ENCODE measurements at regions not wholly inside any gene's neighbourhood (a gene's known extent, or its start where the extent isn't known, plus 50 kb on each side); places are given as distances from the start of the nearest gene placed in this dataset.
"Not testable (repeated sequence)": the region's sequence is repeated elsewhere in the genome, so short reads cannot be mapped to it uniquely, and the experiment has no call there.

GRCh38 chr3:95312650-95313049, 1249.8 kb downstream of the NSUN3 start:
- DNase-seq, result no peak

GRCh38 chr3:95319921-95320494, 1257.1 kb downstream of the NSUN3 start:
- no peak for DNase-seq

GRCh38 chr3:95327478-95327877, 1264.6 kb downstream of the NSUN3 start:
- DNase-seq, result no peak

- DNase-seq, result no peak
Observed at GRCh38 chr3:95333826-95334225, 1271.0 kb downstream of the NSUN3 start.

DNA sequence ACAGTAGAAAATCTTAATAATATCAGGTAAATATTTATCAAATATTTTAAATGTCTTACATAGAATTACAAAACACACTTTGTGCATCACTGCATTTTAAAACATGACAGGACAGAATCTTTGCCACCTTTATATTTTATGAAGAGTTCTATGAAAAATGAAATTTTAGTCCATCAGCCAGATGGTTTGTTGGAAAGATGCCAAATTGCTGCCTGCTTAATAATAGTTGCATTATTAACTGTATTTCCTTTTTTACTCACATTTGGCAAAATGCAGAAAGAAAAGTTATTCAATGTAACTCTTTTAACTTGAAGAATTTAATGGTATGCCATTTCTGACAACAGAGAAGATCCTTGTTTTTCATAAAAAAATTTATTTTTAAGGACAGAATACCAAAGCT, 1271.6 kb downstream of the NSUN3 start:
- no peak for DNase-seq

- no peak for DNase-seq
Observed at GRCh38 chr3:95335517-95335916, 1272.7 kb downstream of the NSUN3 start.

- no peak for DNase-seq
Observed at GRCh38 chr3:95338446-95338845, 1275.6 kb downstream of the NSUN3 start.

- DNase-seq, result no peak
Observed at GRCh38 chr3:95341314-95341713, 1278.5 kb downstream of the NSUN3 start.

GRCh38 chr3:95343228-95343627, 1280.4 kb downstream of the NSUN3 start:
- DNase-seq, result no peak

- DNase-seq, result no peak
Observed at GRCh38 chr3:95343767-95344166, 1280.9 kb downstream of the NSUN3 start.

- DNase-seq, result not testable (repeated sequence)
Observed at GRCh38 chr3:95347936-95348335, 1285.1 kb downstream of the NSUN3 start.

DNA sequence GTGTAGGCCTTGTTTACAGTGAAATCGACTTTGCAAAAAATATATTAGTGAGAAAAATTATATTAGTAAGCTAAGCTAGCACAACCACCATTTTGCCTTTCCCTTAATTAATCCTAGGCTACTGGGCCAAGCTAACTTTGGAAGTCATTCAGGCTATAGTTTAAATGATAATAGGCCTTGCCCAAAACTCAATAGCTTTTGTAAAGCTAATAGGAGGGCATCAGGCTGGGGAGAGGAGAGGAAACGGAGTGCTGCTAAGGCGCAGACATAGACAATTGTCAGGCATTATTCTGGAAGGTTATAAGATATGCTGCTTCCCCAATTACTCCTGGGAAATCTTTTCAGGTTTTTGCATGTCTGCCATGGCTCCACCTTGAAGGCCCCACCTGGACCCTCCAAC, 1286.0 kb downstream of the NSUN3 start:
- no peak for DNase-seq

DNA sequence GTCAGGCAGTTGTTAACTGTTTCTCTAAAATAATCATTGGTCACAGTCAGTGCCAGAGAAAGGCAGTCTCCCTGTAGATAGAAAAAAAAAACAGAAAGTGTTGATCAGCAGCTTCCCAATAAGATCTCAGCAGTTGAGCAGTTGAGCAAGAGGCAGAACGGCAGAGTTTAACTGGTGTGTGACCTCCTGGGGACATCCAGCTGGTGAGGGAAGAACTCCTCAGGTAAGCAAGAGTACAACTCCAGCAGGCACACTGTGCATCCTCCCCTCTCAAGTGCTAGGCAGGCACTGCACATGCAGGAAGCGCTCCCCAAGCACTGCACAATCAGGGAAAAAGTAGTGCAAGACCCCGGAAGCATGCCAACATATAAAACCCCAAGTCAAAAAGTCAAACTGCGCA, 1287.2 kb downstream of the NSUN3 start:
- no peak for DNase-seq

DNA sequence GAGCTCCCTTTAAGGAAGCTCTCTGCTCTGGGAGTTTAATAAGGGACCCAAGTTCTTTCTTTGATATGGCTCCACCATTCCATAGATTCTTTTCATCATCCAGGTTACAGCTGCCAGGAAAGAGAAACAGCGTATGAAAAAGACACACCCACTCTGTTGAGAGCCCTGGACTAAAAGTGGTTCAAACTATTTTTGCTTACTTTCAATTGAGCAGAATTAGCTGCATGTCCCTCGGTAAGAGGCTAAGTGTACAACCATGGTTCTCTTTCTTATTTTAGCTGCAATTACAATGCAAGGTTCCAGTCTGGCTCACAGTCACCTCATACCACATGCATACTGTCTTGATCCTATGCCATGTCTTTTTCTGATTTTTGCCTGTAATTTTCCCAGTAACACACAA, 1288.3 kb downstream of the NSUN3 start:
- no peak for DNase-seq

- no peak for DNase-seq
Observed at GRCh38 chr3:95352471-95352870, 1289.6 kb downstream of the NSUN3 start.

DNA sequence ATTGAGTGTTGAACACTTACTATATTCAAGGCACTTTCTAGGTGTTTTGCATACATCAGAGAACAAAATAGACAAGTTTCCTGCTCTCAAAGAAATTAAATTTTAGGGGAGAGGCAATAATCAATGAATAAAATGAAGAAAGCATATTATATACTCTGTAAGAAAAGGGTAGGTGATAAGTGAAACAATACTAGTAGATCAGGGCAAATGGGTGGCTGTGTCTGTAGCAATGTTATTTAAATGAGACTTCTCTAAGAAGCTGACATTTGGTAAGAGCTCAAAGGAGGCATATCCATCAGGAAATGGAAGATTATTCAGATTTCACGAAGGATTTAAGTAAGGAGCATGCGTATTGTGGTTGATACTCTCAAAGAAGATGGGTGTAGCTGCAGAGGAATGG, 1291.6 kb downstream of the NSUN3 start:
- DNase-seq, result no peak

GRCh38 chr3:95356764-95357501, 1294.1 kb downstream of the NSUN3 start:
- DNase-seq, result no peak

DNA sequence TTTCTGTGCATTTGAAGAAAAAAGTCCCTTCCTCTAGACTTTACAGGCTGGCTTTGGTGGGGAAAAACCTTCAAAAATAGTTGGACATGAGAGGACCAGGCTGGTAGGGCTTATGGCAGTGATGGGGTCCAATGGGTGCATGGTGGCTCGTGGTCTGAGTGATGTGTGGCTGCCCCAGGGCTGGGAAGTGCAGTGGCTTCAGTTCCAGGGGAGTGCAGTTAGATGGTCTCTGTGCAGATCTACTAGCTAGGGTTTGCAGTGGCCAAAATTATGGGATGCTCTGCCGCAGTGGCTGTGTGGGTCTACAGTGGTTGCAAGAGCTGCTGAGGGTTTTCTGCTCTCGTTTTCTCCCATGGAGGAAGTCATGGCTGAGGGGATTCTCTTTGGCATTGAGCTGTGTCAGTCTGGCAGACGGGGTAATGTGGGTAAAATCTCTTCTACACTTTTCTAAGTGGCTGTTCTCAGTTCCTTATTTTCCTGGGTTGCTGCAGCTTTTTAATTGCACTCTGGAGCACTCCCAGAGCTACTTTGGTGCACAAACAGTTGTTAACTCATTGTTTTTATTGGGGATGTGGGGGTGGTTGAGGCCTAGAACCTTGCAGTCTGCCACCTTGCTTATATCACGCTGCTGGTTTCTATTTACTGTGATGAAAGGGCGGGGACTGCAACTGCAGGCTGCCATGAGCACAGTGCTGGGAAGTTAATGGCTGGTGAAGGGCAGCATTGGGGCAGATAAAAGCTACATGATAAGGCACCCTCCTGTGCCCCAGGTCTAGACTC, 1324.6 kb downstream of the NSUN3 start:
- no peak for DNase-seq

DNA sequence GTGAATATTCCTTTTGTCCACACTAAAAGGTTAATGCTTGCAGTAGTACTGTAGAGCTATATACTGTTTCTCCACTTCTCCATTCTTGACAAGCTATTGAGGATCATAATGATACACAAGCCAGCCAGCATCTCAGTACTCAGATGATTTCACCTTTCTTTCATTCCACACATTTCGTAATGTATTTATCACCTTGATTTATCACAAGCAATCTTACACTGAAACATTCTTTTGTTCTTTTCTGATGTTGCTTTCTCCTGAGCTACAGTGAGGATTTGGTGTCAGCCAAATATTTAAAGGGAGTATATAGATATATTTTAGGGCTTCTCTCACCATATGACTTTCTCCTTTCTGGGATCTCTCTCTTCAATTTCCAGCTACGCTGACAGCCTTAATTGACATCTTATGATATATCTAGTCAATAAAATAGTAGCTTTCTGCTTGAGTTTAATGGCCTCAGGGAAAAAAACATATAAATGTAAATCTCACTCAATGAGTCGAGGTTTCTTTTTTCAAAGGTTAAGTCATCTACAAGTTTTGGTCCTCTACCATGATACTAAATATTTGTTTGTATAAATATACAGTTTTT, 1327.0 kb downstream of the NSUN3 start:
- no peak for DNase-seq

GRCh38 chr3:95394286-95394685, 1331.4 kb downstream of the NSUN3 start:
- no peak for DNase-seq

- DNase-seq, result no peak
Observed at GRCh38 chr3:95399585-95399984, 1336.7 kb downstream of the NSUN3 start.

DNA sequence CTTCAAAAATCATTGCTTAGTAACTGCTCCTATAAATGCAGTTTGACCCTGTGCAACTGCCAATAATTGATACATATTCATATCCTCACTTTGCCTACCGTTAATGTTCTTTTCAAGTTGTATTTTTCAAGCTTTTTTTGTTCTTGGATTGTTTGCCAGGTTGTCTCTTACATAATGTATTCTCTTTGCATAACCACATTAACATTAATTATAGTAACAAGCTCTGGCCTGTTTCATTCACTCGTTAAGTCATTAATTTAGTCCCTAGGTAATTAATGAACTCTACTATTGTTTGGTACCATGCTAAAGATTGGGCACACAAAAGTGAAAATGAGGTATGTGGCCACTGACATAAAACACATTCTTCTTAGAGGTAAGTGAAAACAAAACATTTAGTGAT, 1338.8 kb downstream of the NSUN3 start:
- DNase-seq, result no peak

DNA sequence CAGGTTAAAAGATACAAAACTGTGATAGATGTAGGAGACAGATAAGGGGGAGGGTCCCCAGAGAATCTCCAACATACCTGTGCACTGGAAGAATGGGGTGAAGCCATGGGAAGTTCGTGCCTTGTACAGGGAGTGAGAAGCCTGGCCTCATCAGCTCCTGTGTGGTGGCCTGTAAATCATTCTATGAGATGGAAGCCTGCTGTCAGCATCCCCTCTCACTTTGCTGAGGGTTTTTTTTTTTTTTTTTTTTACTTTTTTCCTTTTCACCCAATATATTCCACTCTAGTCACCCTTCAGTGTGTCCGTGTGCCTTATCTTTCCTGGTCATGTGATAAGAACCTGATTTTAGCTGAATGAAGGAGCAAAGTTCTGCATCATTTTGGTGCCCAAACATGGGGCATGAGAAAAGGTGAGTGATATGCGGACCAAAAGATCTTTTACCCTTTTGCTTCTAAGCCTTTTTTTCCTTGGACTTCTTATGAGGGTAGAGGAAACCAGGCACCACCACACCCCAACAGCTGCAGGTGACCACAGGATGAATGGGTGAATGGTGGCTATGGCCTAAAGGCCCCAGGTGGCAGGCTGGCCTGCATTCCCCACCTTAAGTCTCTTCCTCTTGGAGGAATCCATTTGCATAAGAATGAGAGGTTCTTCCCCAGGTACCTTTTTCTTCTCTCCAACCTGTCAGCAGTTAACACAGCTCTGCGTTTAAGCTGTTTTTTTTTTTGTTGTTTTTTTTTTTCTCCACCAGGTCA, 1345.0 kb downstream of the NSUN3 start:
- no peak for DNase-seq
